Nephron progenitor cell (in vitro differentiated cells): ENCODE measurements at regions not wholly inside any gene's neighbourhood (a gene's known extent, or its start where the extent isn't known, plus 50 kb on each side); places are given as distances from the start of the nearest gene placed in this dataset.

Experiments used
- DNase-seq: peaks from one replicate; pipeline ENCODE4 v3.0.0; 2021
- H3K27ac Mint-ChIP-seq: 2 replicates; pipeline ENCODE4 v1.8.0; 2021; ENCODE audit warnings: mild to moderate bottlenecking, moderate library complexity, mixed read lengths
- H3K27me3 Mint-ChIP-seq: 2 replicates; pipeline ENCODE4 v1.8.0; 2021; ENCODE audit warnings: mild to moderate bottlenecking, low read depth, mixed read lengths; ENCODE audit not compliant: poor library complexity
- H3K36me3 Mint-ChIP-seq: 2 replicates; pipeline ENCODE4 v1.8.0; 2021; ENCODE audit warnings: low read depth, mixed read lengths
- H3K4me1 Mint-ChIP-seq: 2 replicates; pipeline ENCODE4 v1.8.0; 2021; ENCODE audit warnings: mixed read lengths
- H3K4me3 Mint-ChIP-seq: 2 replicates; pipeline ENCODE4 v1.8.0; 2021; ENCODE audit warnings: mild to moderate bottlenecking, moderate library complexity, mixed read lengths
- H3K9me3 Mint-ChIP-seq: 2 replicates; pipeline ENCODE4 v1.8.0; 2021; ENCODE audit warnings: mild to moderate bottlenecking, moderate library complexity, mixed read lengths
- CTCF ChIP-seq: fragments of 200-600 bp; sonication (generic); IDR thresholded peaks from 2 replicates; pipeline ENCODE4 v1.5.0; 2021; ENCODE audit warnings: antibody characterized with exemption

- Mint-ChIP-seq H3K27me3 (no peaks in the 10 kb centered on the region), H3K9me3 (peaks cover 9% of the 10 kb centered on the region), H3K4me3 (no peak overlapping the region), H3K4me1 (peaks cover 8% of the 10 kb centered on the region), H3K27ac (no peak overlapping the region), H3K36me3 (no peaks in the 10 kb centered on the region)
- no peak for DNase-seq
- TF ChIP-seq CTCF = no peak
These were observed 73.7 kb upstream of the H2AZ1 start for GRCh38 chr4:100023800-100024199.

- Mint-ChIP-seq H3K4me1 (peaks cover 8% of the 10 kb centered on the region), H3K27me3 (no peaks in the 10 kb centered on the region), H3K9me3 (peaks cover 9% of the 10 kb centered on the region), H3K36me3 (no peaks in the 10 kb centered on the region), H3K27ac (peak overlapping the region; percentile 2), H3K4me3 (no peak overlapping the region)
- no peak for TF ChIP-seq CTCF
- no peak for DNase-seq
These were observed 72.7 kb upstream of the H2AZ1 start for GRCh38 chr4:100022792-100023222.

- H3K9me3 Mint-ChIP-seq = peaks cover 9% of the 10 kb centered on the region
- no peak for DNase-seq
- no peaks in the 10 kb centered on the region for H3K36me3 Mint-ChIP-seq
- H3K4me1 Mint-ChIP-seq = peaks cover 8% of the 10 kb centered on the region
- no peak overlapping the region for H3K4me3 Mint-ChIP-seq
- no peak overlapping the region for H3K27ac Mint-ChIP-seq
- no peaks in the 10 kb centered on the region for H3K27me3 Mint-ChIP-seq
- no peak for TF ChIP-seq CTCF
These were observed 69.7 kb upstream of the H2AZ1 start for GRCh38 chr4:100019821-100020220.

GRCh38 chr4:100017637-100018310, 67.7 kb upstream of the H2AZ1 start:
- Mint-ChIP-seq H3K9me3 (peaks cover 9% of the 10 kb centered on the region), H3K4me3 (no peak overlapping the region), H3K27ac (no peak overlapping the region), H3K36me3 (no peaks in the 10 kb centered on the region), H3K4me1 (peaks cover 4% of the 10 kb centered on the region), H3K27me3 (no peaks in the 10 kb centered on the region)
- DNase-seq = no peak
- TF ChIP-seq CTCF = no peak

- no peak for DNase-seq
- no peak for TF ChIP-seq CTCF
- H3K4me1 Mint-ChIP-seq = no peaks in the 10 kb centered on the region
- no peak overlapping the region for H3K27ac Mint-ChIP-seq
- H3K4me3 Mint-ChIP-seq = no peak overlapping the region
- H3K9me3 Mint-ChIP-seq = peaks cover 5% of the 10 kb centered on the region
- H3K27me3 Mint-ChIP-seq = no peaks in the 10 kb centered on the region
- no peaks in the 10 kb centered on the region for H3K36me3 Mint-ChIP-seq
These were observed 66.1 kb upstream of the H2AZ1 start for GRCh38 chr4:100016191-100016590.

- no peaks in the 10 kb centered on the region for H3K36me3 Mint-ChIP-seq
- no peaks in the 10 kb centered on the region for H3K27me3 Mint-ChIP-seq
- DNase-seq = no peak
- H3K4me3 Mint-ChIP-seq = no peak overlapping the region
- no peaks in the 10 kb centered on the region for H3K4me1 Mint-ChIP-seq
- no peak overlapping the region for H3K27ac Mint-ChIP-seq
- no peaks in the 10 kb centered on the region for H3K9me3 Mint-ChIP-seq
- TF ChIP-seq CTCF = no peak
These were observed 64.5 kb upstream of the H2AZ1 start for GRCh38 chr4:100014616-100015015.
